Mucosa of stomach (tissue), 1 donor: ENCODE measurements at regions not wholly inside any gene's neighbourhood (a gene's known extent, or its start where the extent isn't known, plus 50 kb on each side); places are given as distances from the start of the nearest gene placed in this dataset.

ENCODE experiments used
- H3K27me3 ChIP-seq: one replicate; pipeline ENCODE4 v1.7.0; 2013; ENCODE audit warnings: mild to moderate bottlenecking, low read length; ENCODE audit not compliant: control insufficient read depth, insufficient read depth
- H3K36me3 ChIP-seq: one replicate; pipeline ENCODE4 v1.7.0; 2013; ENCODE audit warnings: low read length; ENCODE audit not compliant: control insufficient read depth, insufficient read depth
- H3K4me1 ChIP-seq: one replicate; pipeline ENCODE4 v1.7.0; 2013; ENCODE audit warnings: mild to moderate bottlenecking, low read length; ENCODE audit not compliant: control insufficient read depth, insufficient read depth
- H3K4me3 ChIP-seq: one replicate; pipeline ENCODE4 v1.7.0; 2013; ENCODE audit warnings: low read length
- H3K9ac ChIP-seq: one replicate; pipeline ENCODE4 v1.7.0; 2013; ENCODE audit warnings: mild to moderate bottlenecking, low read length, moderate library complexity
- H3K9me3 ChIP-seq: one replicate; pipeline ENCODE4 v1.7.0; 2013; ENCODE audit warnings: mild to moderate bottlenecking, low read length, moderate library complexity; ENCODE audit not compliant: control insufficient read depth
- donor health status: Pancreatic carcinoma.

DNA sequence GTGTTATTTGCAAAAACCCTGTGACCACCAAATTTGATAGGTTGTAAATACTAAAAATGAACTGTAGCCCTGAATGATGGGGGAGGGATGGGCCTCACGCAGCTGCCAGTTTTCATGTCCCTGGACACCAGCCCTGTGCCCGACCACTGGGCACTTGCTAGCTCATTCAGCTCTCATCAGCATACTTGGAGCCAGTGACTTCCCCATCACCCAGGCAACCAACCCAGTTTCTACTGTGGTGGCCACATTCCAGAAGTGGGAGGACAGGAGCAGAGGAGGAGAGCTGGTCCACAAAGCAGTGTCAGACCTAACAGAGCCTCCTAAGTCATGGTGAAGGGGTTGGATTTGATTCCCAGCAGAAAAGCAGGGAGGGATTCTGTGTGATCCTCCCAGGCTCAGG, 128.2 kb downstream of the CPEB2 start:
- Histone ChIP-seq H3K4me1 (no peaks in the 10 kb centered on the region), H3K9me3 (no peaks in the 10 kb centered on the region), H3K9ac (no peak overlapping the region), H3K4me3 (no peak overlapping the region), H3K36me3 (no peaks in the 10 kb centered on the region), H3K27me3 (no peaks in the 10 kb centered on the region)

- H3K4me3 ChIP-seq = no peak overlapping the region
- no peaks in the 10 kb centered on the region for H3K4me1 ChIP-seq
- H3K36me3 ChIP-seq = no peaks in the 10 kb centered on the region
- H3K27me3 ChIP-seq = no peaks in the 10 kb centered on the region
- H3K9me3 ChIP-seq = no peaks in the 10 kb centered on the region
- no peak overlapping the region for H3K9ac ChIP-seq
Observed at GRCh38 chr4:15131551-15131950, 129.3 kb downstream of the CPEB2 start.

DNA sequence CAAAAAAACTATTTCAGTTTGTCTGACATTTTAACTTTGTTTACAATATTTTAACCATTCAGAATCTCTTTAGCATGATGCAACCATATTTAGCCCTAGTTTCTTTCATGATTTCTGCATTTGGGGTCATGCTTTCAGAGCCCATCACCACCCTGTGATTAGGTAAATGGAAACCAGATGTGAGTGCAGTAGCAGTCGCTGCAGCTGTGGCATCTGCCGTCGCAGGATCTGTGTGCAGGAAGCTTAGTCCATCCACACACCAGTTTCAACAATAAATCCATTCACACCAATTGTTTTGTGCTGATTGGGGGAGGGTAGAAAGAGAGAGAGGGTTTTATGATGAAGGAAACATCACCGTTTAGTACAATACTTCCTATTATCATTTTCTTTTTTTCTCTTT, 130.5 kb downstream of the CPEB2 start:
- Histone ChIP-seq H3K27me3 (no peaks in the 10 kb centered on the region), H3K9ac (no peak overlapping the region), H3K4me1 (no peaks in the 10 kb centered on the region), H3K36me3 (no peaks in the 10 kb centered on the region), H3K4me3 (no peak overlapping the region), H3K9me3 (no peaks in the 10 kb centered on the region)

DNA sequence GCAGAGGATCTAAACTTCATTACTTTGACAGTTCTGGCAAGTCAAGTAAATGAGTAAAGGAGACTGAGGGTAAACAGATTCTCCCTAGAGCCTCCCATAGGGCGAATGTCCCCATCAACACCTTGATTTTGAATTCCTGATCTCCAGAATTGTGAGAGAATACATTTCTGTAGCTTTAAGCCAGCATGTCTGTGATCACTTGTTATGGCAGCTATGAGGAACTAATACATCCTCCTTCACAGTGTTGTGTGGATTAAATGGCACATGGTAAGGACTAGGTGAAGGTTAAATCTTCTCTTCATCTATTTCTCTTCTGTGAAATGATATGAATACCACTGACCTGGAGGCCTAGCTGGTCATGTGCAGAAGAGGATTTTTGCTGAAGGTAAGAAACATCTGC, 137.3 kb downstream of the CPEB2 start:
- no peaks in the 10 kb centered on the region for H3K27me3 ChIP-seq
- H3K4me1 ChIP-seq = no peaks in the 10 kb centered on the region
- H3K36me3 ChIP-seq = no peaks in the 10 kb centered on the region
- no peak overlapping the region for H3K4me3 ChIP-seq
- no peaks in the 10 kb centered on the region for H3K9me3 ChIP-seq
- H3K9ac ChIP-seq = no peak overlapping the region

- Histone ChIP-seq H3K9me3 (no peaks in the 10 kb centered on the region), H3K27me3 (no peaks in the 10 kb centered on the region), H3K4me3 (no peak overlapping the region), H3K9ac (no peak overlapping the region), H3K36me3 (no peaks in the 10 kb centered on the region), H3K4me1 (no peaks in the 10 kb centered on the region)
Observed at GRCh38 chr4:15142201-15142600, 139.9 kb downstream of the CPEB2 start.

- Histone ChIP-seq H3K9me3 (no peaks in the 10 kb centered on the region), H3K27me3 (no peaks in the 10 kb centered on the region), H3K4me1 (no peaks in the 10 kb centered on the region), H3K9ac (no peak overlapping the region), H3K36me3 (no peaks in the 10 kb centered on the region), H3K4me3 (no peak overlapping the region)
Observed at GRCh38 chr4:15143551-15143950, 141.3 kb downstream of the CPEB2 start.

DNA sequence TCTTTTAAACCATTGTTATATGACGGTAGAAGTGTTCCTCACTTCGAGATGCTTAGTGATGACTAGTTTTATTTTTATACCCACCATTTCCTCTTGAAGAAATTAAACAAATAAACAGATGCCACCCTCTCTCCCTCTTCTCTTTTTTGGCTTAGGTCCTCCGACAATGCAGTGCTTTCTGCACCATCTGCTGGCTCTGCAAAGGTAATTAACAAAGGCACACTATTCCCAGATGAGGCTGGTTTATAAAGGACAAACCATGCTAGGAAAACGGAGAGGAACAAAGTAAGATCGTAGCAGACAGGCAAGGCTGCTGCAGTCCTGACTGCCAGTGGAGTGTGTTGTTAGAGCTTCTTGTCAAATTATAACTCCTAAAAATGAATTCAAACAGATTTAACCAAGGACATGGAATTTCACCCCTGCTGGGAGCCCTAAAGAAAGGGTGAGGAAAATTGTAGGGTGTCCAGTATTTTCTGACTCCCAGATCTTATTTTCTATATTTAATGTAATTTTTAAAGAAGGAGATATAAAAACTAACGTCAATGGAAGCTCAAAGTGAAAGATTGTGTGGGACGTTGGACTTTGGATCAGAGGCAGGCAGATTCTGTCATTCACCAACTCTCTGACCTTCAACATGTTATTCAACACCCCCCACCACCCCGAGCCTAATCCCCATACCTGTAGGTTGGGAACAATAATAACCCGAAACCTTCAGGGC, 142.1 kb downstream of the CPEB2 start:
- H3K4me1 ChIP-seq = peaks cover 2% of the 10 kb centered on the region
- no peaks in the 10 kb centered on the region for H3K36me3 ChIP-seq
- H3K9me3 ChIP-seq = no peaks in the 10 kb centered on the region
- H3K9ac ChIP-seq = no peak overlapping the region
- H3K27me3 ChIP-seq = no peaks in the 10 kb centered on the region
- H3K4me3 ChIP-seq = no peak overlapping the region

DNA sequence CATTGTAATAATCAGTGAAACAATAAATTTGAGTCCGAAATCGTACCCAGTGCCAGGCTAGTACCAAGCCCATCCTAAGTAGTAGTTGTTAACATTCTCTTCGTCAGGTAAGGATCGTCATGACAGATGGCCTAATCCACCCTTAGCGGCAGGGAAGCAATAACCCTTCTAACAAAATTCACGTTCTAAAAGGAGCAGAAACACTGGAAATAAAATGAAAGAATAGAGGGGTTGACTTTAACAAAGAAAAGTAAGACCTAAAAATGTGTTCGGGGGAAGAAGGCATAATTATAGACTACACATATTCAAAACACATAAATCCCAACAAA, 142.7 kb downstream of the CPEB2 start:
- H3K27me3 ChIP-seq = no peaks in the 10 kb centered on the region
- H3K4me1 ChIP-seq = peaks cover 7% of the 10 kb centered on the region
- no peak overlapping the region for H3K4me3 ChIP-seq
- no peak overlapping the region for H3K9ac ChIP-seq
- H3K36me3 ChIP-seq = no peaks in the 10 kb centered on the region
- H3K9me3 ChIP-seq = no peaks in the 10 kb centered on the region

GRCh38 chr4:15145709-15146108, 143.4 kb downstream of the CPEB2 start:
- Histone ChIP-seq H3K4me3 (no peak overlapping the region), H3K9me3 (no peaks in the 10 kb centered on the region), H3K4me1 (peaks cover 10% of the 10 kb centered on the region), H3K36me3 (no peaks in the 10 kb centered on the region), H3K9ac (no peak overlapping the region), H3K27me3 (no peaks in the 10 kb centered on the region)

- H3K4me1 ChIP-seq = peaks cover 10% of the 10 kb centered on the region
- H3K9me3 ChIP-seq = no peaks in the 10 kb centered on the region
- H3K27me3 ChIP-seq = no peaks in the 10 kb centered on the region
- H3K36me3 ChIP-seq = no peaks in the 10 kb centered on the region
- H3K4me3 ChIP-seq = no peak overlapping the region
- no peak overlapping the region for H3K9ac ChIP-seq
Observed at GRCh38 chr4:15147714-15148113, 145.4 kb downstream of the CPEB2 start.

- Histone ChIP-seq H3K4me1 (peaks cover 10% of the 10 kb centered on the region), H3K9me3 (no peaks in the 10 kb centered on the region), H3K4me3 (no peak overlapping the region), H3K27me3 (no peaks in the 10 kb centered on the region), H3K9ac (no peak overlapping the region), H3K36me3 (no peaks in the 10 kb centered on the region)
Observed at GRCh38 chr4:15148199-15148598, 145.9 kb downstream of the CPEB2 start.

DNA sequence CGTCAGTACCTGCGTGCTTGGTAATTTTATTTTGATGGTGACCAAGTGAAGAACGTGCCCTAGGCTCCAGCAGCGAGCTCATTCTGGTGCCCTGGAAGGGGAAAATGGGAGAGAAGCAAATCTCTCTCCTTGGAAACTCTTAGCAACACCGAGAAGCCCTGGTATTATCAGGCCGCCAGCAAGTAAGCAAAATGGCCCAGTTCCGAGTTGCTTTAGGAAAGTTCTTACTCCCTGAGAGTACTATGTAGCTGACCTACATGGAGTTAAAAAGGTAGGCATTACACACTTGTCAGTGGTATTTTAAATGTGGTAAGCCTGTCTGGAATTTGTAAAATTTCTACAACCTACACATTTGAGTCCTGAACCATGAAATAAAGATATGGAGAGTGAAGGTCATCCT, 146.4 kb downstream of the CPEB2 start:
- Histone ChIP-seq H3K27me3 (no peaks in the 10 kb centered on the region), H3K9me3 (no peaks in the 10 kb centered on the region), H3K4me1 (peaks cover 10% of the 10 kb centered on the region), H3K4me3 (no peak overlapping the region), H3K36me3 (no peaks in the 10 kb centered on the region), H3K9ac (no peak overlapping the region)

- peaks cover 10% of the 10 kb centered on the region for H3K4me1 ChIP-seq
Observed at GRCh38 chr4:15149234-15149838, 147.1 kb downstream of the CPEB2 start.

More at GRCh38 chr4:15149234-15149838, 147.1 kb downstream of the CPEB2 start:
- H3K9ac ChIP-seq = no peak overlapping the region
- no peaks in the 10 kb centered on the region for H3K27me3 ChIP-seq
- no peaks in the 10 kb centered on the region for H3K9me3 ChIP-seq
- H3K36me3 ChIP-seq = no peaks in the 10 kb centered on the region
- H3K4me3 ChIP-seq = no peak overlapping the region
